Esophagus squamous epithelium (tissue), 5 donors: ENCODE measurements at regions not wholly inside any gene's neighbourhood (a gene's known extent, or its start where the extent isn't known, plus 50 kb on each side); places are given as distances from the start of the nearest gene placed in this dataset.
"Not testable (repeated sequence)": the region's sequence is repeated elsewhere in the genome, so short reads cannot be mapped to it uniquely, and the experiment has no call there.

ENCODE experiments used
- DNase-seq: peaks from one replicate; lab custom pipeline; 2025; lab: John Stamatoyannopoulos, UW
- H3K27ac ChIP-seq, 4 donors: fragments of 200-600 bp; sonication (generic); one replicate each; pipeline ENCODE4 v1.5.1; 2016 to 2019; ENCODE audit warnings: mild to moderate bottlenecking in 1 of 4
- H3K27me3 ChIP-seq, 4 donors: fragments of 200-600 bp; sonication (generic); 1 replicate in 3 of 4; 2 replicates in 1 of 4; pipeline versions ENCODE4 v1.5.1 to v1.6.0; 2017 to 2021; ENCODE audit warnings: antibody characterized with exemption in 1 of 4
- H3K36me3 ChIP-seq, 3 donors: fragments of 200-600 bp; sonication (generic); one replicate each; pipeline ENCODE4 v1.5.1; 2016 to 2019
- H3K4me1 ChIP-seq, 3 donors: fragments of 200-600 bp; sonication (generic); one replicate each; pipeline ENCODE4 v1.5.1; 2017 to 2019
- H3K4me3 ChIP-seq, 4 donors: fragments of 200-600 bp; sonication (generic); 1 replicate in 3 of 4; 2 replicates in 1 of 4; pipeline ENCODE4 v1.5.1; 2016 to 2019; ENCODE audit warnings: mild to moderate bottlenecking in 2 of 4, moderate library complexity in 1 of 4
- H3K9me3 ChIP-seq, 3 donors: fragments of 200-600 bp; sonication (generic); one replicate each; pipeline ENCODE4 v1.5.1; 2016 to 2019
- CTCF ChIP-seq, 6 experiments: fragments of 450-650 bp in 4 of 6; fragments of 200-600 bp in 2 of 6; sonication (generic) in 2 of 6; IDR thresholded peaks; one replicate each; pipeline ENCODE4 v1.5.1; 2016 to 2019; ENCODE audit warnings: antibody characterized with exemption in 6 of 6, mild to moderate bottlenecking in 4 of 6, moderate library complexity in 4 of 6
- POLR2A ChIP-seq, 4 donors: fragments of 450-650 bp; IDR thresholded peaks; one replicate each; pipeline ENCODE4 v1.6.1; 2017; ENCODE audit warnings: antibody characterized with exemption in 4 of 4, mild to moderate bottlenecking in 4 of 4, moderate library complexity in 3 of 4
- WGBS, 2 donors: methylation state at CpG; one replicate each; pipeline ENCODE4 v1.1.5; 2018; 5-methylcytosine and 5-hydroxymethylcytosine counted together
- intact Hi-C: fragments of 100-400 bp; cut with DNase I; formaldehyde crosslinking; loops from one replicate; pipeline ENCODE4 v1.15.0; 2022
- donor health status: DM: yes; HTN: yes; CAD: no.

GRCh38 chr22:34812631-34813030, 253.3 kb upstream of the ISX start:
- no peak for DNase-seq
- H3K27me3 ChIP-seq, result peaks cover 0 to 16% (median 0%) of the 10 kb centered on the region in 4 donors

GRCh38 chr22:34814260-34815025, 251.5 kb upstream of the ISX start:
- intact Hi-C loops, result no loop called here
- Histone ChIP-seq H3K27ac (no peak overlapping the region), H3K4me1 (no peaks in the 10 kb centered on the region), H3K9me3 (no peaks in the 10 kb centered on the region), H3K36me3 (no peaks in the 10 kb centered on the region), H3K27me3 (peaks cover 0 to 9% (median 0%) of the 10 kb centered on the region in 4 donors), H3K4me3 (no peak overlapping the region)
- TF ChIP-seq CTCF (IDR thresholded peaks at IDR 0.05) (no peak), POLR2A (IDR thresholded peaks at IDR 0.05) (no peak)
- DNase-seq, result no peak
- WGBS, 2 donors, result 29 to 44% methylated on average over 2 of the region's 2 CpGs

More at GRCh38 chr22:34812631-34813030, 253.3 kb upstream of the ISX start:
- intact Hi-C loops, result no loop called here
- no peak overlapping the region for H3K27ac ChIP-seq
- H3K4me3 ChIP-seq, result no peak overlapping the region
- TF ChIP-seq CTCF (IDR thresholded peaks at IDR 0.05) (no peak), POLR2A (IDR thresholded peaks at IDR 0.05) (no peak)
- 53% methylated on average over 1 of the region's 1 CpG; no CpG with 5 or more reads in 1 of the 2 donors for WGBS, 2 donors
- no peaks in the 10 kb centered on the region for H3K36me3 ChIP-seq
- H3K9me3 ChIP-seq, result no peaks in the 10 kb centered on the region
- H3K4me1 ChIP-seq, result no peaks in the 10 kb centered on the region

GRCh38 chr22:34829485-34829884, 236.5 kb upstream of the ISX start:
- Histone ChIP-seq H3K9me3 (no peaks in the 10 kb centered on the region), H3K27ac (no peak overlapping the region), H3K36me3 (no peaks in the 10 kb centered on the region), H3K4me3 (no peak overlapping the region), H3K4me1 (no peaks in the 10 kb centered on the region), H3K27me3 (peaks cover 0 to 3% (median 0%) of the 10 kb centered on the region in 4 donors)
- intact Hi-C loops, result no loop called here
- no peak for DNase-seq
- no peak for TF ChIP-seq CTCF (IDR thresholded peaks at IDR 0.05)
- TF ChIP-seq POLR2A (IDR thresholded peaks at IDR 0.05), result no peak
- 81 to 90% methylated on average over 2 to 3 of the region's 3 CpGs for whole genome bisulfite sequencing, 2 donors

- H3K4me3 ChIP-seq, result no peak overlapping the region
- no peaks in the 10 kb centered on the region for H3K4me1 ChIP-seq
- H3K9me3 ChIP-seq, result no peaks in the 10 kb centered on the region
- no peak for TF ChIP-seq CTCF (IDR thresholded peaks at IDR 0.05)
- no peak for TF ChIP-seq POLR2A (IDR thresholded peaks at IDR 0.05)
- WGBS, 2 donors, result 53 to 83% methylated on average over 4 of the region's 4 CpGs
- H3K27me3 ChIP-seq, result no peaks in the 10 kb centered on the region
- no peak overlapping the region for H3K27ac ChIP-seq
- H3K36me3 ChIP-seq, result no peaks in the 10 kb centered on the region
- intact Hi-C loops, result no loop called here
- no peak for DNase-seq
These were observed 231.9 kb upstream of the ISX start for GRCh38 chr22:34834059-34834458.

- intact Hi-C loops, H3K36me3 ChIP-seq, H3K27me3 ChIP-seq, H3K27ac ChIP-seq, H3K9me3 ChIP-seq, H3K4me3 ChIP-seq, H3K4me1 ChIP-seq, DNase-seq: not testable (repeated sequence)
- WGBS, 2 donors, result 53 to 59% methylated on average over 3 of the region's 3 CpGs
These were observed 231.4 kb upstream of the ISX start for GRCh38 chr22:34834541-34834940.
